Inflammatory macrophage treated with lipopolysaccharide for 4 hours (primary cell): ENCODE measurements at regions not wholly inside any gene's neighbourhood (a gene's known extent, or its start where the extent isn't known, plus 50 kb on each side); places are given as distances from the start of the nearest gene placed in this dataset.

Experiments
- DNase-seq: peaks from one replicate; pipeline ENCODE4 v3.0.0-alpha.2; 2020

DNA sequence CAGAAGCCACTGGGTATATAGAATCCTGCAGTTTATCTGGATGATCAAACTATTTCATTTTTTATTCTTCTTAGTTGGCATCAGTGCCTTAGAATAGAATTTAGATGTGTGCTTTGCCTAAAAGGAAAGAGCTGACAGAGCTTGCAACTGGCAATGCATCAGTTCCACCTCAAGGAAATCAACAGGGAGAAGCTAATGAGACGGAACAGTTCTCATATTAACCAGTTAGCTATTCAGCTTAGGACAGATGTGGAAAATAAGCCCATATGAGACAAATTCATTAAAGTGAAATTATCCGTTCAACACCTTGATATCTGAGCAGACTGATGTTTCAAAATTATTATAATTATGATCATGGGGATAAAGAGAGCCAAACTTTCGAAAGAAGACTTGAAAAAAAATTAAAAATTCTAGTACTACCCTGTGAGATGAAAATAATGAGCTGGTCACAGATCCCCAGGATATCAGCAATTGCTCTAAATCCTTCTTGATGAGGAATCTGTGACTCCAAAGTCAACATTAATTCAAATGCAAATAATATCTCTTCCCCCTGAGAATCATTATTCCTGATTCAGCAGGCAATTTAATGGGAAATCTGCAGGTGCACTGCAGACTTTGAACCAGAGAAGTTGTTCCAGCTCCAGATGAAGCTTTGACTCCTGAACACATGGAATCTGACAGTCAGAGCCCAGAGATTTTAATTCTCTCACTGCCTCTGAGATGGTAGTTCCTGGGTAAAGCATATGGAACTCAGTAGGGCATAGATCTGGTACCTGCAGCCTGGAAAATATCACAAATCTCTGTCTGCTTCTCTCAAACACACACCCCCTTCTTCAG lies 486.8 kb downstream of the FOXO1 start:
- DNase-seq: no peak

DNA sequence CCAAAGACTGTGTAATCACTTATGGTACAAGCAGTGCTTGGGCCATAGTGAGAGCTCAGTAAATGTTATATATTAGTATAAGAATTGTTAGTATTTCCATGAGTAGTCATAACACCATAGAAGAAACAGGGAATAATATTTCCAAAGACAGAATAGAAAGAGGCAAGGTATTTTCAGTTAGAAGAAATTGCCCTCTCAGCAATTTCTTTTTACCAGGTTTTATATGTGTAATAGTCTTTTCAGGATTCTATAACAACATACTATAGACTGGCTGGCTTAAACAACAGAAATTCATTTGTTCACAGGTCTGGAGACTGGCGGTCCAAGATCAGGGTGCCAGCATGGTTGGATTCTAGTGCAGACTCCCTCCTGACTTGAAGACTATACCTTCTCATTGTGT lies 485.7 kb downstream of the FOXO1 start:
- DNase-seq: no peak

DNA sequence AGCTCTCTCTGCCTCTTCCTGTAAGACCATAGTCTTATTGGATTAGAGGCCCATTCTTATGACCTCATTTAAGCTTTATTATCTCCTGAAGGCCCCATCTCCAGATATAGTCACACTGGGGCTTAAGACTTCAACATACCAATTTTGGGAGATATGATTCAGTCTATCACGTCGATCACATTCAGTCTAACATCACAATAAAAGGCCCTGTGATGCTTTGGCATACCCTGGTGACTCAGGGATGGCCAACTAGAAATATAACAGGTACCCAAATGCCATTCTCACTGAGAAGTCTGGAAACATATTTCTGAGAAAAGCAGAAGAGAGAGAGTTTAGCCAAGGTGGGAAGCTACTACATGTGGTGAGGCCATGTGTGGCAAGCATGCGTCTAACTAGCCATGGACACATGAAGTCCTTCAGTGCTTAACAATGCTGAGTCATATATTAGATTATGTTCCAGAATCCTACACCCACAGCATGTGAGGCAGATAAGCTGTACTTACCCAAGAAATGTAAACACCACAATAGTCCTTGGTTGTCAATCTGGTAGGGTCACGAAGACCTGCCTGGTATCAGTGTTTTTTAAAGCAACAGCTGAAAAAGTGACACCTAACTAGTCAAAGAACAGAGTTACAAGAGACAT lies 485.1 kb downstream of the FOXO1 start:
- DNase-seq: no peak

DNA sequence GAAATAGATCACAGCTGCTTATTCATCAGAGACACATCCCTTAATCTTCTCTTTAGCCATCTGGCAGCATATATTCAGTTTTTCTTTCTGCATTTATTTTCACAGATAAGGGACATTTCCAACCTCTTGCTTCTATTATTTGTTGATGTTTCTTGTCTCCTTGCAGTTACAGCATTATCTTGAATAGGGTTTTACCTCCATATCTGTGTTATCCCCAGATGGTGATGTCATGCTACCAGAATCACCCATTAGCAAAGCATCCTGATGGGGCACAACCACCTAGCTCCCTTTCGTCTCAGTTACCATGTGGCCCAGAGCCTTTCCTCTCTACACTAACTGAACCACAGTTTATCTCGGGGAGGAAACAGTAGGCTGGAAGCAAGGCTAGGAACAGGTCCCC lies 483.9 kb downstream of the FOXO1 start:
- no peak for DNase-seq

DNA sequence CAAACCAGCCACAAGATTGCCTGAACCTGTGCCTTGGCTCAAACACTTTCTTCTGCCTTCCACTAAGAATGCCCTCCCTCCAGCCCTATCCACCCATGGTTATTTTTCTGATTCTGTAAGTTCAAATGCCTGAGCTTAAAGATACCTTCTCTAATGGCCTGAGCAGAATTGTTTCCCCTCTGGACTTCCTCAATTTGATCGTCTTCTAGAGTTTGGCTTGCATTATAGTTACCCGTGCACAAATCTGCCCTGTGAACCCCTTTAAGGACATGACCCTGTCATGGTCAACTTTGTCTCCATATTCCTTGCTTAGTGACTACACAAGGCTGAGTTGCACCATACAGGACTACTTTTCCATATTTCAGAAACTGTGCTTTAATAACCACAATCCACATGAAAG lies 481.0 kb downstream of the FOXO1 start:
- no peak for DNase-seq

DNA sequence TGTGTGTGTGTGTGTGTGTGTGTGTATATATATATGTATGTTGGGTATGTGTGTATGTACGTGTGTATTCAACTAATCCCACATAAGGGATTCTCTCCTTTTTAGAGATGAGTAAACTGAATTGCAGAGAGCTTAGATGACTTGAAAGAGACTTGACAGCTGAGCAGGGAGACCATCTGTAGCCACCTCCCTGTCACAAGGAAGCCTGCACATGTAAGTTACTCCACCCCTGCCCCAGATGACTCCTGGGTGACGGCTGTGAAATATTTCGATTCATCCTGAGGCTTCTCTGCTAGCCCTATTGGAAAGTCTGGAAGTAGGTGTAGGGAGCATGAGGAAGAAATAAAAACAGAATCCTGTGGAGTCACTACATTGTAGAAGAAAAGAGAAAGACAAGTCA lies 480.4 kb downstream of the FOXO1 start:
- no peak for DNase-seq

DNA sequence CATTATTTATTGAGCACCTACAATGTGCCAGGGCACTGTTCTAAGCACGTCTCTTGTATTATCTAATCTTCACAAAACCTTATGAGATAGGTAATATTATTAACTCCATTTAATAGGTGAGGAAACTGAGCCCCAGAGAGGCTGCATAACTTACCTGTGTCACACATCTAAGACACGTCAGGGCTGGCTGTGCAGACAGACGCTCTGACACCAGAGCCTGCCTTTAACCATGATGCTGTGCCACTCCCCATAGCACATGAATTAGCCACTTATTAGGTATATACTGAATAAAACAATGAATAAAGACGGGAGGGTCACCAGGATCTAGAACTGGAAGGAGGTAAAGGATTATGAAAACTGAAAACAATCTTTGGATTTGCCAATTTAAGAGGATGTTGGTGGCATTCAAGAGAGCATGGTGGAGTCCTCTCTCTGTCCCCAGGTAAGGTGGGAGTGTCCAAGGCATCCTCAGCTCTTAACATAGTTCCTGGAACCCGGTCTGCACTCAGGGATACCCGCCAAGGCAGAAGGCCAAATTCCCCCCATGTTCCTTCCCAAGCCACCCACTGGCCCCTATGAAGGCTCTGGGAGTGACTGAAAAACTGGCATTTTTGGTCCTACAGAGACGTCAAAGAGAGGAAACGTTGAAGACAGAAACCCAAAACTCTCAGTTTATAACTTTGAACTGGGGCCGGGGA lies 479.7 kb downstream of the FOXO1 start:
- no peak for DNase-seq

DNA sequence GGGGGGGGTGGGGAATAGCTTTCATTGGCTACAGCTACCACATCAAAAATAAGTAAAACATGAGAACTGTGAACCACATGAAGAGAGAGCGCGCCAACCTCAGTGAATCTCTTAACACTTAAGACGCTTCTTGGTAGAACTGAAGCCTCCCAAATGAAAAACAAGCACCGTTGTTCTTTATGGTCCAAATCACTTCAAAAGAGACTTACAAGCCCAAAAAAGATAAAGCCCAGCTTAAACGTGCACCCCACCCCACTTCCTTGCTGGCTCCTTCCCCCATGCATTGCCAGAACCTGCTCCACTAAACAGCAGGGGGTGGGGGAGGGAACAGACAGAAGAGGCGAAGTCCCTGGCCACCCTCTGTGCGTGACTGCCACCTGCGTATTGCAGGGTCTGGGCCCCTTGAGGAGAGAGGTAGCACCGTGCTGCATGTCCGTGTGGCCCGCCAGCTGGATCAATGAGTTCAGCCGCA lies 479.1 kb downstream of the FOXO1 start:
- DNase-seq: no peak

DNA sequence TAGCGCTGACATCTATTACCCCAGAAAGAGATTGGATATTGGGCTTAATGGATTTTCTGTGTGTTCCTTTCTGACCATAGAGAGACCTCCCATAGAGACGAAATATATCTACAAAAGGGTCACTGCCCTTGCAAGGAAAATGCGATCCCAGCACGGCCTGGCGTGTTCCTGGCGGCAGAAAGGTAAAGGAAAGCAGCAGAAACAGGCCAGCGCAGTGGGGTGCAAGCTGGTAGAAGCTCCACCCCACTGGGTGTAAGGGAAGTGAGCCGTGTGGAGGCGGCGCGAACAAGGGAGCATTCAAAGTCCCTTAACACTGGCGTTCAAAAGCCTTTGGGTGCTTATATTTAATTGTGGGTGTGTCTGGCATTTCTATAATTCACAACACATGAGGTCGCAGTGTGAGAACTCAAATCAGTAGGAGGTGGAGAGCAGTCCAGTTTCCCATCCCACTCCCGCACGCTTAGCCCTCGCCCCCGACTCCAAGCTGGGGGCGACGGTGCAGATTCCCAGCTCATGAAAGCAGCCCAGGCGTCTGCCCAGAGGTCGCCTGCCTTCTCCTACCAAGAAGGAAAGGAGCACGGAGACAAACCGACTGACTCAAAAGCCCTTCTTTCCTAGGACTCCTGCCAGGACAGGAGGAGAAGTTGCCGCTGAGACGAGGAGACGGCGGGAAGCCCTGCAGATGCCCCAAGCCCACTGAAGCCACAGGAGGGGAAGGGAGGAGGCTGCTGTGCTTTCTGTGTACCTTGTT lies 478.4 kb downstream of the FOXO1 start:
- no peak for DNase-seq

DNA sequence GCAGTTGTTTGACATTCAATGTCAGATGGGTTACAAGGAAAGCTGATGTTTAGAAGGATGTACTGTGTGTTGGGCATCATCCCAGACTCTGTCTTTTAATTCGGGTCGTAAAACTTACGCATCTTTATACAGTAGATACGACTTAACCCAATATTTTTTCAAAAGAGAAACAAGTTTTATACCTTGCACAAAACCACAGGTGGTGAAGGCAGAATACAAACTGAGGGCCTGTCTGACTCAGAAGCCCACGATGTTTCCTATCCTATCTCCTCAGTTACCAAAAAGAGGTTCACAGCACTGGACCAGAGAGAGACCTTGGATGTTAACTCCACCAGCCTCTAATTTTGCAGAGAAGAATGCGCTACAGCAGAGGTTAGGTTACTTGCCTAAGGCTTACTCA lies 477.0 kb downstream of the FOXO1 start:
- DNase-seq: no peak

DNA sequence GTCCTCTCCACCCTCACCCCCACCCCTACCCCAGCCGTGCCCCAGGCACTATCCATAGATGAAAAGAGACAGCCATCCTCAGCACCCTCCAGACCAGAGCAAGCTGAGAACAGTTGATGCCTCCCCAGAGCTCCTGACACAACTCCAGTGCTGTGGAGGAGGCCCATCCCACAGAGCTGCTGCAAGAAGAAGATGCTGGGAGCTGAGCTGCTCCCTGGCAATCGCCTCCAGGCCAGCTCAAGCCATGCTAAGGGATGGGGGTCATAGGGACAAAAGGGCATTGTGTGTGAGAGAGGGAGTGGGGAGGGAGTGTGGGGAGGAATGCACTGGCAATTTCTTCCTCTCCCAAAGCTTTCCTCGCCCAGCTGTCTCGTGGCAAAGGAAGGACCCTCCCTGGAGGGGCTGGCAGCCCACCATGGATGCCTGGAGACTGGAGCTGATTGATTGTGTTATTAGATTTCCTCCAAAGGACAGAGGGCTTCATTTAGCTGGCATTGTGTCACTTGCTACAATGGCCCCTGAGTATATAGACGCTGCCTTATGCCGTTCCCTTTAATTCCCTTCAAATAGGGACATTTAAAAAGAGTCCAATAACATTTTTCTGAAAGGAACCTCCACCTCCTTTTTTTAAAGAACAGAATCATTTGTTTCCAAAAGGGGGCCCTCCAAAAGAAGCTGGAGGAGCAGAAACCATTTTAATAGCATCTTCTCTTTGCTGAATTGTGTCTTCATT lies 476.4 kb downstream of the FOXO1 start:
- no peak for DNase-seq

DNA sequence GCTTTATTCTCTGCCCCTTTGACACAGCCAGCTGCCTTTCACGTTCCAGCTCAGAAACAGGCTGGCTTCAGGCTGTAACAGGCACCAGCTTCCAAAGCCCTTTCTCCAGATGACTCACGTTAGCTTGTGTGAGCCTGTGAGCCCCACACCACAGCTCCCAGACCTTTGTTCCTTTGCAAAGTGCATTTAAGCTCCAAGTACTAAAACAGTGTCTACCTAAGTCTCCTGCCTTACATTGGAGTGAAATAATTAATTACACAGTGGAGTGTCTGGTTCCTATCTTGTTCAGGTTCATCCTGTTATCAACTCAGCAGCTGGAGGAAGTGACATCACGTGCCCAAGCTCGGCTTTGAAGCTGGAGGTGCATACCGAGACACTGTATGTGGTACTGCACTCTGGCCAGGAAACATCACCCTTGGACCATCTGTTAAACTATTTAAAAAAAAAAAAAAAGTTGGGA lies 475.8 kb downstream of the FOXO1 start:
- no peak for DNase-seq

DNA sequence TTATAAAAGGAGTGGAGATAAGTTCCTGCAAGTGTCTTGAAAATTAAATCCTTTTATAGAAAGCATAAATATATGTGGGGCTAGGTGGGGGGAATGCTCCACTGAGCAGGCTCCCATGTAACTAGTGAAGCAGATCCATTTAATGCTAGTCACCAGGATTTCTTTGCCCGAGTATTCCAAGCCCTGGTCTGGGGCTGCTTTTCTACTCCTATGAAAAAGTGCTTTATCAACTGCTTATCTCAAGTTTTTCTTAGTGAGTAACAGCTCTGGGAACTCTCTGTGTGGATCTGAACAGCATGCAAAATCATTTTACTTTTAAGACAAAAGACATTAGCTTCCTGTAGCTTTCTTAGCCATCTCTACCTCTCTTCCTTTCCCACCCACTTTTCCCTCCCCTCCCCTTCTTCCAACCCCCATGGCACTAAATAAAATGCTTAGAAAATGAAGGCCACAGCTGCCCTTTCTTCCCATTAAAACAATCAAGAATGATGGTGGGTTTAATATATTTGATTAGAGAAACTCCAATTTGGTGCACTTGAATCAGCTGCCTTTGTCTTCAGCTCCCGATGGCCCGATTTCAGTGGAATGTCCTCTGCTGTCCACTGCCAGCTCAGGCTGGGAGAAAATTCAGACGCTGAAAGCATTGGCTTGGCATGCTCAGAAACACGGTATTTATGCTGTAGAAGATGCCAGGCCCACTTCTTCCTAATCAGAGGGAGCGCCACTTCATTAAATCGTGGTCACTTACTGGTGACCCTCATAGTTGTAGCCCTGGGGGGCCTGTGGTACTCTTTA lies 475.1 kb downstream of the FOXO1 start:
- no peak for DNase-seq

DNA sequence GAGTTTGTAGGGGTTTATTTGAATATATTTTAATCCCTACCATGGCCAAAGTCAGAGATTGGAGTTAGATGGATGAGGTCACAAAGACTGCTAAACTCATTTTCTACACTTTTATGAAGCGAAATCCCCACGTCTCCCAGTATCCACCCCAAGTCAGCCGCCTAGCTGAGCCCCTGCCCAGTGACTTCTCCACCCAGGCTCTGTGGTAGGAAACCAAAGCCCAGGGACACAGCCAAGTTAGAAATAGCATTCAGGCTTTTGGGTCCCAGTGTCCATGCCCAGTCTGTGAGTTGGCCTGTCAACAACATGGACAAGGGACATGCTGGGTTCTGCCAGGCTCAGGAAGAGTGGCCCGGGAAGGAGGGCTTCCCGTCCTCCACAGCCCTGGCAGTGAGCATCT lies 474.0 kb downstream of the FOXO1 start:
- no peak for DNase-seq

DNA sequence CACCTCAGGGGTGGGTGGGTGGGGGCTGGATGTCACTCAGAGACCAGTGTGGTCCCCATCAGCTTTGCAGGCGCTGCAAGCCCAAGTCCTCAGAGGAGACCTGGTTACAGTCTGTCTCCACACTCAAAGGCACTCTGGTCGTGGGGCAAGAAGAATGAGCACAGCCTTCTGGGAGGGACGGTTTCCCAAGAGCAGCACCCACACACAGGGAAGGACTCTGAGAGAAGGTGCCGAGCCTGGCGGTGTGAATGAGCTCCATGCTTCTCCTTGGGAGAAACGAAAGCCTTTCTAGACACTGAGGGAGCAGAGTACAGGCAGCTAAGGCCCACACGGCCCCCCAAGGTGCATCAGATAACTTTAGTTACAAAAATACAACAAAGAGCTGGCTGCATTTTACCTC lies 473.6 kb downstream of the FOXO1 start:
- no peak for DNase-seq

DNA sequence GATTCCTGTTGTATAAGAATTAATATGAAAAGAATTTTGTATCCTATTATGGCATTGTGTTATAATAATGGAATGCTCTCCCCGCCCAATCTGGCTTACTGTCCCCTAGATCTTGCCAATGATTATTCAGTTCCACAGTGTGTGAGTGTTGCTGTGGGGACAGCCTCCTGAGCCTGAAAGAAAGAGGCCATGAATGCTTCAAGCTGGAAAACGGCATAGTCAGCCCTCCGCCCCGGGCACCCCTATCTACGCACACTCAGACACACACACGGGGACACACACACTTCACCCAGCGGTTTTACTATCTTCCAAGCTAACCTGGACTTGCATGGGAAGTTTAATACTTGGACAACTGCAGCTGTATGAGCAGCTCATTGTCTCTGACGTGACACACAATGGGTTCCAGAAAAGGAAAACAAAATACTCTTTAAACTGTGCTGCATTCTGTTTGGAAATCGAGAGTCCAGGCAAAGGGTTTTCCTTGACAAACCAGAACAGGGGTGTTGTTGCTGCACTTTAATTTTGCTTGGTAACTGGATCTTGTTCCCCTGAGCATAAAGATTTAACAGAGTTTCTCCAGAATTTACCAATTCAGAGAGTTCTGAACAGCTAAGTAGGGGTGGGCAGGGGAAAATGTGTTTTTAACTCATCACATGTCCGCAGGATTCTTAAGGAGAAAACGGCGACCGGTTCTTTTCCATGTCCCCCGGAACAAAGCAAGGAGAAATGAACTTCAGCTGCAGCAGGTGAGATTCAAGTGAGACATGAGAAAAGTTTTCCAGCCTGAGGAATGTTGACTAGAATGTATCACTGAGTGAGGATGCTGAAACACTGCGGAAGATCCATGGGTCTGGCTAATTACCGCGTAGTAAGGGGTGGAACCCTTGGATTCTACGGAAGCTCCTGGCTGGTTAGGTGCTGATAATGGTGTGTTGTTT lies 472.9 kb downstream of the FOXO1 start:
- no peak for DNase-seq

DNA sequence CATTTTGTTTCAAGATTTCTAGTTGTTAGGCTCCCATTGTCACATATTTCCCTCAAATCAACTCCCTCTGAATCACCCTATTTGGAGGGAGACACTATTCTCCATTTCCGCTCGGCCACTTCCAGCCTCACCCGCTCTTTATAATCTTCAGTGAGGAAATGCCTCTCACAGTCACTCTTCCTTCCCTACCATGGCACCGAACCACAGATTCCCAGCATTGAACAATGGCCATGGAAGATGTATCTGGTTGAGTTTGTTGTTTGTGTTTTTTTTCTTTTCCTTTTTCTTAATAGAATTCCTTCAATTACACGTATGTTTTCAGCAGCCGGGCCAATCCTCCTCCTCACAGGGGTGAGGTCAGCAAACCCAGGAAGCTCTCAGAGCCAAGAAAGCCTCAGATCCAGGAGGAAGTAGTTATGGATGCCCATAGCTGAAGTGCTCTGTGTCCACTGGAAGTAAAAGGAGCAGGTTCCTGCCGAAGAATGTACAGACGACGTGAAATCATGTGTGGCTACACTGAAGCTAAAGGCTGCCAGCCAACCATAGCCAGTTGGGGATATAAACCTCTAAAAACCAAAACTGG lies 472.1 kb downstream of the FOXO1 start:
- DNase-seq: no peak

DNA sequence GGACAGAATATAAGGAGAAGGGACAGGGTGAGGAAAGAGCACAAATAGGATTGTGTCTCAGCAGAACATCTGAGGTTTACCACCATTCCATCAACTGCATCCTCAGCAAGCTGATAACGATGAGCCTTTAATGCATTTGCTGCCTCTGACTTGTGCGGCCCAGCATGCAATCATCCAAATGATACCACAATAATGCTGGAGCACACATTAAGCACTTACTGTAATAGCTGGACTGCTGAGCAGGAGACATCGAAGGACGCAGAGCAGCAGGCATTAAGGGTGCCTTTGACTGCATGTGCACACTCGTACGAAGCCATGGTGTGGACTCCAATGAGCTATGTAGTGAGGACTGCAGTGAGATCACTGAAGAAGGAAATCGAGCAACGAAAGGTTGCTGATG lies 469.4 kb downstream of the FOXO1 start:
- DNase-seq: no peak

DNA sequence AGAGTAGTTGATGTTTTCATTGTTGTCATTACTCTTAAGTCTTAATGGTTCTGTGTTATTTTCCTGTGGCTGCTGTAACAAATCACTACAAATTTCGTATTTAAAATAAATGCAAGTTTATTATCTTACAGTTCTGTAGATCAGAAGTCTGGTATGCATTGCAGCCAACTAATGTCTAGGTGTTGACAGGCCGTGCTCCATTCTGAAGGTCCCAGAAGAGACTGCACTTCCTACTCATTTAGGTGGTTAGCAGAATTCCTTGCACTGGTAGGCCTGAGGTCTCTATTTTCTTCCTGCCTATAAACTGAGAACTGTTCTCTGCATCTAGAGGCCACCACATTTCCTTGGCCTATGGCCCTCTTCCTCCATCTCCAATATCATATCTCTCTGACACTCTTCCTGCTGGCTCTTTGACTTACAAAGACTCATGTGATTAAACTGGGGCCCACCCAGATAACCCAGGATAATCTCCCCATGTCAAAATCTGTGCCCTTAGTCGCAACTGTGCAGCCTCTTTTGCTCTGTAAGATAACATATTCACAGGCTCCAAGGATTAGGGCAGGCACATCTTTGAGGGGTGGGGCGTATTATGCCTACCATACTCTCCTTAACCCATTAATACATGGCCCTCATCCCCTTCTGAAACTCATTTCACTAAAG lies 468.4 kb downstream of the FOXO1 start:
- DNase-seq: no peak
